ENCODE measurements at regions not wholly inside any gene's neighbourhood (a gene's known extent, or its start where the extent isn't known, plus 50 kb on each side); places are given as distances from the start of the nearest gene placed in this dataset.

DNA sequence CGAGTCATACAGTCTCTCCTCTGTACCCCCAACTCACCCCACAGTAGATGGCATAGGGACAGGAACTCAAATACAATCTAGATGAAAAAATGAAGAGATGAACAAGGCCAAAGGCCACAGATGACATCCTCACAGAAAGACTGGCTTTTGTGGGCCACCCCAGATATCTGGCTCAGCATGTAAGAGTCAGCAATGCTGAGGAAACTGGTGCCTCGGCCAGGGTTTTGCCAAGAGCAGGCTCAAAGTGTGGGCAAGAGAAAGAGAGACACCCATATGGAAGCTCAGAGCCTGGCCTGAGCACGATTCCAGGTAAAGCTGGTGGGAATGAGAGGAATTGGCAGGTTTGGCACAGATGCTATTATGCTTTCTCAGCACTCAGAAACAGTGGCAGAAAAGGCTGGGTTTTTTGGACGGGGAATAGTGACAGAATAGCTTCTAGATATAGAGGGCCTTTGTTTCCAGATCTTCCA, 460.6 kb downstream of the FOXO1 start:
- TF ChIP-seq, protein P1, sequence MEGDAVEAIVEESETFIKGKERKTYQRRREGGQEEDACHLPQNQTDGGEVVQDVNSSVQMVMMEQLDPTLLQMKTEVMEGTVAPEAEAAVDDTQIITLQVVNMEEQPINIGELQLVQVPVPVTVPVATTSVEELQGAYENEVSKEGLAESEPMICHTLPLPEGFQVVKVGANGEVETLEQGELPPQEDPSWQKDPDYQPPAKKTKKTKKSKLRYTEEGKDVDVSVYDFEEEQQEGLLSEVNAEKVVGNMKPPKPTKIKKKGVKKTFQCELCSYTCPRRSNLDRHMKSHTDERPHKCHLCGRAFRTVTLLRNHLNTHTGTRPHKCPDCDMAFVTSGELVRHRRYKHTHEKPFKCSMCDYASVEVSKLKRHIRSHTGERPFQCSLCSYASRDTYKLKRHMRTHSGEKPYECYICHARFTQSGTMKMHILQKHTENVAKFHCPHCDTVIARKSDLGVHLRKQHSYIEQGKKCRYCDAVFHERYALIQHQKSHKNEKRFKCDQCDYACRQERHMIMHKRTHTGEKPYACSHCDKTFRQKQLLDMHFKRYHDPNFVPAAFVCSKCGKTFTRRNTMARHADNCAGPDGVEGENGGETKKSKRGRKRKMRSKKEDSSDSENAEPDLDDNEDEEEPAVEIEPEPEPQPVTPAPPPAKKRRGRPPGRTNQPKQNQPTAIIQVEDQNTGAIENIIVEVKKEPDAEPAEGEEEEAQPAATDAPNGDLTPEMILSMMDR (IDR thresholded peaks at IDR 0.05; ENCODE audit: low read depth, low read length, poor library complexity, severe bottlenecking), result no peak
- no peak for TF ChIP-seq EZH2phosphoT487 (IDR thresholded peaks at IDR 0.05; ENCODE audit: borderline replicate concordance, low read length)
